PC-3 (cell line): ENCODE measurements at regions not wholly inside any gene's neighbourhood (a gene's known extent, or its start where the extent isn't known, plus 50 kb on each side); places are given as distances from the start of the nearest gene placed in this dataset.

Experiments
- CTCF ChIP-seq: fragments of 300-600 bp; sonication (generic); conservative IDR thresholded peaks from 2 replicates; pipeline ENCODE4 v1.5.1; 2017; ENCODE audit warnings: antibody characterized with exemption, low read depth, mild to moderate bottlenecking, low read length
- EZH2phosphoT487 ChIP-seq: fragments of 300-600 bp; sonication (generic); IDR thresholded peaks from 2 replicates; pipeline ENCODE4 v1.6.1; 2018; ENCODE audit warnings: mild to moderate bottlenecking, antibody characterized with exemption, low read length, borderline replicate concordance

GRCh38 chr10:62899311-62899710 lies 83.1 kb upstream of the EGR2 start:
- no peak for TF ChIP-seq CTCF
- TF ChIP-seq EZH2phosphoT487 = no peak
